Ascending aorta (tissue), 2 donors: ENCODE measurements at regions not wholly inside any gene's neighbourhood (a gene's known extent, or its start where the extent isn't known, plus 50 kb on each side); places are given as distances from the start of the nearest gene placed in this dataset.
"Not testable (repeated sequence)": the region's sequence is repeated elsewhere in the genome, so short reads cannot be mapped to it uniquely, and the experiment has no call there.

Experiments
- DNase-seq, 2 donors: peaks; one replicate each; pipeline ENCODE4 v3.0.0-alpha.2; 2019; ENCODE audit warnings: low spot score in 2 of 2
- H3K27ac ChIP-seq, 2 donors: fragments of 200-600 bp; sonication (generic); one replicate each; pipeline ENCODE4 v1.5.1; 2016 to 2017; ENCODE audit warnings: mild to moderate bottlenecking in 1 of 2
- H3K27me3 ChIP-seq: fragments of 200-600 bp; sonication (generic); one replicate; pipeline ENCODE4 v1.5.1; 2017
- H3K36me3 ChIP-seq, 2 donors: fragments of 200-600 bp; sonication (generic); one replicate each; pipeline ENCODE4 v1.5.1; 2016
- H3K4me1 ChIP-seq, 2 donors: fragments of 200-600 bp; sonication (generic); one replicate each; pipeline ENCODE4 v1.5.1; 2016 to 2017; ENCODE audit warnings: mild to moderate bottlenecking in 1 of 2
- H3K4me3 ChIP-seq, 2 donors: fragments of 200-600 bp; sonication (generic); one replicate each; pipeline ENCODE4 v1.5.1; 2016 to 2017; ENCODE audit warnings: mild to moderate bottlenecking in 1 of 2
- H3K9me3 ChIP-seq, 2 donors: fragments of 200-600 bp; sonication (generic); one replicate each; pipeline ENCODE4 v1.5.1; 2016
- CTCF ChIP-seq, 3 experiments: fragments of 200-600 bp in 2 of 3; fragments of 450-650 bp in 1 of 3; sonication (generic) in 2 of 3; IDR thresholded peaks; one replicate each; pipeline ENCODE4 v1.5.1; 2016 to 2019; ENCODE audit warnings: antibody characterized with exemption in 3 of 3, mild to moderate bottlenecking in 1 of 3, moderate library complexity in 1 of 3
- intact Hi-C: fragments of 100-400 bp; cut with DNase I; formaldehyde crosslinking; loops from one replicate; pipeline ENCODE4 v1.15.1; 2023

GRCh38 chr5:113692891-113693457, 179.5 kb downstream of the YTHDC2 start:
- no peaks in the 10 kb centered on the region for H3K27me3 ChIP-seq
- no peaks in the 10 kb centered on the region for H3K4me1 ChIP-seq
- H3K27ac ChIP-seq, result no peak overlapping the region
- no peaks in the 10 kb centered on the region for H3K36me3 ChIP-seq
- DNase-seq, result no peak
- intact Hi-C loops, result no loop called here
- H3K4me3 ChIP-seq, result no peak overlapping the region
- H3K9me3 ChIP-seq, result no peaks in the 10 kb centered on the region
- TF ChIP-seq CTCF (IDR thresholded peaks at IDR 0.05), result no peak

- no peak overlapping the region for H3K4me3 ChIP-seq
Observed at GRCh38 chr5:113693701-113694100, 180.2 kb downstream of the YTHDC2 start.

GRCh38 chr5:113694576-113694975, 181.1 kb downstream of the YTHDC2 start:
- Histone ChIP-seq H3K9me3 (no peaks in the 10 kb centered on the region), H3K4me3 (no peak overlapping the region), H3K4me1 (no peaks in the 10 kb centered on the region), H3K27me3 (no peaks in the 10 kb centered on the region), H3K36me3 (no peaks in the 10 kb centered on the region), H3K27ac (no peak overlapping the region)
- no peak for TF ChIP-seq CTCF (IDR thresholded peaks at IDR 0.05)
- intact Hi-C loops, result no loop called here
- DNase-seq, result no peak

More at GRCh38 chr5:113693701-113694100, 180.2 kb downstream of the YTHDC2 start:
- Histone ChIP-seq H3K9me3 (no peaks in the 10 kb centered on the region), H3K4me1 (no peaks in the 10 kb centered on the region), H3K27me3 (no peaks in the 10 kb centered on the region), H3K27ac (no peak overlapping the region), H3K36me3 (no peaks in the 10 kb centered on the region)
- intact Hi-C loops, result no loop called here
- DNase-seq, result no peak
- TF ChIP-seq CTCF (IDR thresholded peaks at IDR 0.05), result no peak

GRCh38 chr5:113703266-113703665, 189.8 kb downstream of the YTHDC2 start:
- Histone ChIP-seq H3K36me3 (no peaks in the 10 kb centered on the region), H3K27me3 (no peaks in the 10 kb centered on the region), H3K9me3 (peaks cover 0 to 9% of the 10 kb centered on the region in 2 donors), H3K27ac (no peak overlapping the region), H3K4me3 (no peak overlapping the region), H3K4me1 (no peaks in the 10 kb centered on the region)
- DNase-seq, result no peak
- no peak for TF ChIP-seq CTCF (IDR thresholded peaks at IDR 0.05)
- intact Hi-C loops, result no loop called here

GRCh38 chr5:113705657-113706056, 192.2 kb downstream of the YTHDC2 start:
- no peaks in the 10 kb centered on the region for H3K27me3 ChIP-seq
- DNase-seq, result no peak
- no peak overlapping the region for H3K4me3 ChIP-seq
- H3K9me3 ChIP-seq, result peaks cover 0 to 9% of the 10 kb centered on the region in 2 donors
- TF ChIP-seq CTCF (IDR thresholded peaks at IDR 0.05), result no peak
- H3K36me3 ChIP-seq, result no peaks in the 10 kb centered on the region
- intact Hi-C loops, result no loop called here
- no peak overlapping the region for H3K27ac ChIP-seq
- no peaks in the 10 kb centered on the region for H3K4me1 ChIP-seq

- no peak for TF ChIP-seq CTCF (IDR thresholded peaks at IDR 0.05)
- DNase-seq, result no peak
Observed at GRCh38 chr5:113713051-113713450, 199.6 kb downstream of the YTHDC2 start.

GRCh38 chr5:113715921-113716320, 202.4 kb downstream of the YTHDC2 start:
- intact Hi-C loops, DNase-seq, H3K36me3 ChIP-seq, H3K4me3 ChIP-seq, H3K27me3 ChIP-seq, H3K9me3 ChIP-seq, H3K27ac ChIP-seq, H3K4me1 ChIP-seq: not testable (repeated sequence)

More at GRCh38 chr5:113713051-113713450, 199.6 kb downstream of the YTHDC2 start:
- intact Hi-C loops, result no loop called here
- Histone ChIP-seq H3K4me3 (no peak overlapping the region), H3K36me3 (no peaks in the 10 kb centered on the region), H3K9me3 (no peaks in the 10 kb centered on the region), H3K27ac (no peak overlapping the region), H3K4me1 (no peaks in the 10 kb centered on the region), H3K27me3 (no peaks in the 10 kb centered on the region)
